WTC11 (cell line): ENCODE measurements at regions not wholly inside any gene's neighbourhood (a gene's known extent, or its start where the extent isn't known, plus 50 kb on each side); places are given as distances from the start of the nearest gene placed in this dataset.
"Not testable (repeated sequence)": the region's sequence is repeated elsewhere in the genome, so short reads cannot be mapped to it uniquely, and the experiment has no call there.

Source experiments
- ATAC-seq: fragments of 200-7000 bp; cut with Tn5 transposase; 2 replicates; pipeline ENCODE4 v1.10.0; 2021; ENCODE audit warnings: mild to moderate bottlenecking, moderate library complexity
- CTCF ChIA-PET: fragments of 300-600 bp; sonication (Branson Sonifier 250); formaldehyde crosslinking; loops from one replicate; lab custom pipeline; 2021; ENCODE audit warnings: antibody characterized with exemption; lab: Charles Lee
- POLR2A ChIA-PET: fragments of 350-600 bp; sonication (Branson Sonifier 250); formaldehyde crosslinking; loops from one replicate; lab custom pipeline; 2021; ENCODE audit warnings: antibody characterized with exemption; lab: Charles Lee
- DNase-seq: peaks from one replicate; pipeline ENCODE4 v3.0.0; 2021; ENCODE audit warnings: low spot score
- H3K27ac Mint-ChIP-seq: 2 replicates; pipeline ENCODE4 v1.8.0; 2021; ENCODE audit warnings: mixed read lengths
- H3K27me3 Mint-ChIP-seq: 2 replicates; pipeline ENCODE4 v1.8.0; 2021; ENCODE audit warnings: low read depth, mild to moderate bottlenecking, moderate library complexity, mixed read lengths
- H3K36me3 Mint-ChIP-seq: 2 replicates; pipeline ENCODE4 v1.8.0; 2021; ENCODE audit warnings: mixed read lengths
- H3K4me1 Mint-ChIP-seq: 2 replicates; pipeline ENCODE4 v1.8.0; 2022; ENCODE audit warnings: mixed read lengths
- H3K4me3 Mint-ChIP-seq: 2 replicates; pipeline ENCODE4 v1.8.0; 2021; ENCODE audit warnings: mild to moderate bottlenecking, moderate library complexity, mixed read lengths
- H3K9me3 Mint-ChIP-seq: 2 replicates; pipeline ENCODE4 v1.8.0; 2021; ENCODE audit warnings: mixed read lengths
- CREB1 ChIP-seq: sonication (generic); formaldehyde crosslinking; IDR thresholded peaks from 2 replicates; pipeline ENCODE4 v1.8.0; 2023; ENCODE audit warnings: mild to moderate bottlenecking, missing genetic modification reagents
- CREM ChIP-seq: sonication (generic); formaldehyde crosslinking; IDR thresholded peaks from 2 replicates; pipeline ENCODE4 v1.8.1; 2022; ENCODE audit warnings: mild to moderate bottlenecking, missing genetic modification reagents, moderate library complexity
- ELF4 ChIP-seq: sonication (generic); formaldehyde crosslinking; IDR thresholded peaks from 2 replicates; pipeline ENCODE4 v1.8.1; 2022; ENCODE audit warnings: low read depth, mild to moderate bottlenecking, moderate library complexity, missing genetic modification reagents
- EMX1 ChIP-seq: fragments of 250-450 bp; sonication (Bioruptor Pico); IDR thresholded peaks from 2 replicates; pipeline ENCODE4 v1.8.0; 2021; ENCODE audit warnings: mild to moderate bottlenecking
- IRF2 ChIP-seq: sonication (generic); formaldehyde crosslinking; IDR thresholded peaks from 2 replicates; pipeline ENCODE4 v1.8.0; 2022; ENCODE audit warnings: low read depth, missing genetic modification reagents, borderline replicate concordance
- JUN ChIP-seq: sonication (generic); formaldehyde crosslinking; IDR thresholded peaks from 2 replicates; pipeline ENCODE4 v1.8.0; 2023; ENCODE audit warnings: mild to moderate bottlenecking, missing genetic modification reagents
- MXD4 ChIP-seq: fragments of 250-450 bp; sonication (Bioruptor Pico); IDR thresholded peaks from 2 replicates; pipeline ENCODE4 v1.8.0; 2021; ENCODE audit warnings: mild to moderate bottlenecking, moderate library complexity, borderline replicate concordance
- OVOL2 ChIP-seq: fragments of 250-450 bp; sonication (Bioruptor Pico); IDR thresholded peaks from 2 replicates; pipeline ENCODE4 v1.9.0; 2021; ENCODE audit warnings: mild to moderate bottlenecking, borderline replicate concordance
- PREB ChIP-seq: sonication (generic); formaldehyde crosslinking; IDR thresholded peaks from 2 replicates; pipeline ENCODE4 v1.8.1; 2022; ENCODE audit warnings: mild to moderate bottlenecking, missing genetic modification reagents, moderate library complexity, borderline replicate concordance
- SOX15 ChIP-seq: fragments of 250-450 bp; sonication (Bioruptor Pico); IDR thresholded peaks from 2 replicates; pipeline ENCODE4 v1.9.0; 2021; ENCODE audit warnings: mild to moderate bottlenecking
- SP1 ChIP-seq: sonication (generic); formaldehyde crosslinking; conservative IDR thresholded peaks from 2 replicates; pipeline ENCODE4 v1.8.1; 2022; ENCODE audit warnings: missing genetic modification reagents
- TEAD4 ChIP-seq: sonication (generic); formaldehyde crosslinking; IDR thresholded peaks from 2 replicates; pipeline ENCODE4 v1.8.0; 2022; ENCODE audit warnings: mild to moderate bottlenecking, missing genetic modification reagents
- USF1 ChIP-seq: sonication (generic); formaldehyde crosslinking; IDR thresholded peaks from 2 replicates; pipeline ENCODE4 v1.8.0; 2022; ENCODE audit warnings: mild to moderate bottlenecking, missing genetic modification reagents
- ZNF219 ChIP-seq: sonication (generic); formaldehyde crosslinking; IDR thresholded peaks from 2 replicates; pipeline ENCODE4 v1.8.0; 2023; ENCODE audit warnings: missing genetic modification reagents, mild to moderate bottlenecking, borderline replicate concordance
- ZNF263 ChIP-seq: sonication (generic); formaldehyde crosslinking; IDR thresholded peaks from 2 replicates; pipeline ENCODE4 v1.8.1; 2022; ENCODE audit warnings: low read depth, mild to moderate bottlenecking, moderate library complexity, missing genetic modification reagents
- ZNF396 ChIP-seq: fragments of 250-450 bp; sonication (Bioruptor Pico); IDR thresholded peaks from 2 replicates; pipeline ENCODE4 v1.8.0; 2021; ENCODE audit warnings: mild to moderate bottlenecking, moderate library complexity, borderline replicate concordance
- ZNF425 ChIP-seq: fragments of 250-450 bp; sonication (Bioruptor Pico); conservative IDR thresholded peaks from 2 replicates; pipeline ENCODE4 v1.9.0; 2021; ENCODE audit warnings: mild to moderate bottlenecking
- TF ChIP-seq, protein P1 (sequence below): sonication (generic); formaldehyde crosslinking; IDR thresholded peaks from 2 replicates; pipeline ENCODE4 v1.8.1; 2023; ENCODE audit warnings: mild to moderate bottlenecking, missing genetic modification reagents, borderline replicate concordance
- TF ChIP-seq, protein P2 (sequence below): sonication (generic); formaldehyde crosslinking; IDR thresholded peaks from 2 replicates; pipeline ENCODE4 v1.8.1; 2022; ENCODE audit warnings: low read depth, missing genetic modification reagents, borderline replicate concordance

DNA sequence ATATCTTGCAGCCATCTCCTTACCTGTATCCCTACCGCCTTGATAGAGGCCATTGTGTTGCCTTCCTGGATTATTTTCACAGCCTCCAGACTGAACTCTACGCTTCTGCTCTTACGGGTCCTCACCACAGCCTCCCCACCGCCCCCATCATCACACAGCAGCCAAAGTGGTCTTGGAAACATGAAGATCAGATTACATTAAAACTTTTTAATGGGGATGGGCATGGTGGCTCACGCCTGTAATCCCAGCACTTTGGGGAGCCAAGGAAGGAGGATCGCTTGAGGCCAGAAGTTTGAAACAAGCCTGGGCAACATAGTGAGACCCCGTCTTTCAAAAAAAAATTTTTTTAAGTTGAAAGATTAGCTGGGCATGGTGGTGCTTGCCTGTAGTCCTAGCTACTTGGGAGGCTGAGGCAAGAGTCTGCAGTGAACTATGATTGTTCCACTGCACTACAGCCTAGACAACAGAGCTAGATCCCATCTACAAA lies 150.5 kb downstream of the NPIPB5 start:
- 0 out of 2 replicates have a peak, but pooled peaks cover 3% of the 10 kb centered on the region for H3K9me3 Mint-ChIP-seq
- no peaks in the 10 kb centered on the region for H3K4me1 Mint-ChIP-seq
- TF ChIP-seq USF1 (CRISPR knock-in tag) (no peak), PREB (no peak), EMX1 (CRISPR knock-in tag) (no peak), MXD4 (CRISPR knock-in tag) (no peak), ZNF219 (no peak), ZNF425 (CRISPR knock-in tag) (no peak)
- TF ChIP-seq, protein P1, sequence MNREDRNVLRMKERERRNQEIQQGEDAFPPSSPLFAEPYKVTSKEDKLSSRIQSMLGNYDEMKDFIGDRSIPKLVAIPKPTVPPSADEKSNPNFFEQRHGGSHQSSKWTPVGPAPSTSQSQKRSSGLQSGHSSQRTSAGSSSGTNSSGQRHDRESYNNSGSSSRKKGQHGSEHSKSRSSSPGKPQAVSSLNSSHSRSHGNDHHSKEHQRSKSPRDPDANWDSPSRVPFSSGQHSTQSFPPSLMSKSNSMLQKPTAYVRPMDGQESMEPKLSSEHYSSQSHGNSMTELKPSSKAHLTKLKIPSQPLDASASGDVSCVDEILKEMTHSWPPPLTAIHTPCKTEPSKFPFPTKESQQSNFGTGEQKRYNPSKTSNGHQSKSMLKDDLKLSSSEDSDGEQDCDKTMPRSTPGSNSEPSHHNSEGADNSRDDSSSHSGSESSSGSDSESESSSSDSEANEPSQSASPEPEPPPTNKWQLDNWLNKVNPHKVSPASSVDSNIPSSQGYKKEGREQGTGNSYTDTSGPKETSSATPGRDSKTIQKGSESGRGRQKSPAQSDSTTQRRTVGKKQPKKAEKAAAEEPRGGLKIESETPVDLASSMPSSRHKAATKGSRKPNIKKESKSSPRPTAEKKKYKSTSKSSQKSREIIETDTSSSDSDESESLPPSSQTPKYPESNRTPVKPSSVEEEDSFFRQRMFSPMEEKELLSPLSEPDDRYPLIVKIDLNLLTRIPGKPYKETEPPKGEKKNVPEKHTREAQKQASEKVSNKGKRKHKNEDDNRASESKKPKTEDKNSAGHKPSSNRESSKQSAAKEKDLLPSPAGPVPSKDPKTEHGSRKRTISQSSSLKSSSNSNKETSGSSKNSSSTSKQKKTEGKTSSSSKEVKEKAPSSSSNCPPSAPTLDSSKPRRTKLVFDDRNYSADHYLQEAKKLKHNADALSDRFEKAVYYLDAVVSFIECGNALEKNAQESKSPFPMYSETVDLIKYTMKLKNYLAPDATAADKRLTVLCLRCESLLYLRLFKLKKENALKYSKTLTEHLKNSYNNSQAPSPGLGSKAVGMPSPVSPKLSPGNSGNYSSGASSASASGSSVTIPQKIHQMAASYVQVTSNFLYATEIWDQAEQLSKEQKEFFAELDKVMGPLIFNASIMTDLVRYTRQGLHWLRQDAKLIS (CRISPR knock-in tag): no peak
- TF ChIP-seq, all 79 proteins: peak for 0
- no peak overlapping the region for H3K27ac Mint-ChIP-seq
- CTCF ChIA-PET: no interaction called here
- H3K27me3 Mint-ChIP-seq: no peaks in the 10 kb centered on the region
- DNase-seq (no peak), ATAC-seq (no peak)
- POLR2A ChIA-PET: no interaction called here
- H3K4me3 Mint-ChIP-seq: no peak overlapping the region
- no peaks in the 10 kb centered on the region for H3K36me3 Mint-ChIP-seq

- H3K4me3 Mint-ChIP-seq, POLR2A ChIA-PET, DNase-seq, ATAC-seq, H3K27me3 Mint-ChIP-seq, H3K4me1 Mint-ChIP-seq, H3K27ac Mint-ChIP-seq, CTCF ChIA-PET, H3K9me3 Mint-ChIP-seq, H3K36me3 Mint-ChIP-seq: not testable (repeated sequence)
Measured at GRCh38 chr16:22662958-22663357, 151.0 kb upstream of the HS3ST2 start.

- ChIA-PET CTCF (no interaction called here), POLR2A (no interaction called here)
- no peaks in the 10 kb centered on the region for H3K4me1 Mint-ChIP-seq
- H3K27me3 Mint-ChIP-seq: no peaks in the 10 kb centered on the region
- no peaks in the 10 kb centered on the region for H3K36me3 Mint-ChIP-seq
- no peak overlapping the region for H3K27ac Mint-ChIP-seq
- no peaks in the 10 kb centered on the region for H3K9me3 Mint-ChIP-seq
- H3K4me3 Mint-ChIP-seq: no peak overlapping the region
- no peak for ATAC-seq
- no peak for DNase-seq
- TF ChIP-seq ZNF263 (CRISPR knock-in tag) (no peak), OVOL2 (CRISPR knock-in tag) (no peak), CREM (CRISPR knock-in tag) (no peak), SP1 (CRISPR knock-in tag) (no peak), IRF2 (no peak), ZNF425 (CRISPR knock-in tag) (no peak), ZNF396 (no peak), TEAD4 (no peak), ELF4 (CRISPR knock-in tag) (no peak), SOX15 (CRISPR knock-in tag) (no peak), CREB1 (no peak), JUN (CRISPR knock-in tag) (no peak)
- TF ChIP-seq, protein P2, sequence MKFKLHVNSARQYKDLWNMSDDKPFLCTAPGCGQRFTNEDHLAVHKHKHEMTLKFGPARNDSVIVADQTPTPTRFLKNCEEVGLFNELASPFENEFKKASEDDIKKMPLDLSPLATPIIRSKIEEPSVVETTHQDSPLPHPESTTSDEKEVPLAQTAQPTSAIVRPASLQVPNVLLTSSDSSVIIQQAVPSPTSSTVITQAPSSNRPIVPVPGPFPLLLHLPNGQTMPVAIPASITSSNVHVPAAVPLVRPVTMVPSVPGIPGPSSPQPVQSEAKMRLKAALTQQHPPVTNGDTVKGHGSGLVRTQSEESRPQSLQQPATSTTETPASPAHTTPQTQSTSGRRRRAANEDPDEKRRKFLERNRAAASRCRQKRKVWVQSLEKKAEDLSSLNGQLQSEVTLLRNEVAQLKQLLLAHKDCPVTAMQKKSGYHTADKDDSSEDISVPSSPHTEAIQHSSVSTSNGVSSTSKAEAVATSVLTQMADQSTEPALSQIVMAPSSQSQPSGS (CRISPR knock-in tag): no peak
Measured at GRCh38 chr16:22663389-22664064, 150.4 kb upstream of the HS3ST2 start.
